ENCODE measurements at regions not wholly inside any gene's neighbourhood (a gene's known extent, or its start where the extent isn't known, plus 50 kb on each side); places are given as distances from the start of the nearest gene placed in this dataset.

- no peak overlapping the region for H3K14ac ChIP-seq (ENCODE audit: low read length)
- no peak overlapping the region for H3K9ac ChIP-seq (ENCODE audit: low read length)
- H3K18ac ChIP-seq (ENCODE audit: low read length), result no peak overlapping the region
- H3K4me2 ChIP-seq (ENCODE audit: low read length), result no peak overlapping the region
- no peak overlapping the region for H2BK12ac ChIP-seq (ENCODE audit: low read length)
- no peak overlapping the region for H4K8ac ChIP-seq (ENCODE audit: low read depth, low read length)
- no peaks in the 10 kb centered on the region for H3K4me1 ChIP-seq (ENCODE audit: control insufficient read depth in 1 of 2, insufficient read depth in 2 of 2, low read length in 2 of 2)
- H3K79me2 ChIP-seq (ENCODE audit: control insufficient read depth, insufficient read depth, low read length, poor library complexity), result no peaks in the 10 kb centered on the region
- no peak overlapping the region for H2BK120ac ChIP-seq (ENCODE audit: insufficient read depth, low read length, poor library complexity)
- no peaks in the 10 kb centered on the region for H3K36me3 ChIP-seq (ENCODE audit: control insufficient read depth in 1 of 2, insufficient read depth in 2 of 2, low read length in 2 of 2)
- H2BK5ac ChIP-seq (ENCODE audit: low read depth, low read length, poor library complexity), result no peak overlapping the region
- no CpG with 5 or more reads among the region's 1 CpG for WGBS (ENCODE audit: extremely low coverage, insufficient coverage, insufficient read length)
- no peak overlapping the region for H3K4me3 ChIP-seq (ENCODE audit: low read depth, low read length)
- H2AK5ac ChIP-seq (ENCODE audit: low read length), result no peak overlapping the region
- no peak overlapping the region for H3K23ac ChIP-seq (ENCODE audit: low read length)
- no peaks in the 10 kb centered on the region for H3K27me3 ChIP-seq (ENCODE audit: insufficient read depth, low read length)
- no peak for DNase-seq
- no peak overlapping the region for H3K27ac ChIP-seq (ENCODE audit: low read depth, low read length)
- no peak overlapping the region for H4K12ac ChIP-seq (ENCODE audit: low read depth, low read length)
- H4K91ac ChIP-seq (ENCODE audit: low read depth, low read length), result no peak overlapping the region
- H3K4ac ChIP-seq (ENCODE audit: low read depth, low read length), result no peak overlapping the region
- no peaks in the 10 kb centered on the region for H3K9me3 ChIP-seq (ENCODE audit: insufficient read depth, low read depth, low read length)
- H3K79me1 ChIP-seq (ENCODE audit: low read length), result no peaks in the 10 kb centered on the region
- no peak overlapping the region for H2AFZ ChIP-seq (ENCODE audit: insufficient read depth, low read length, poor library complexity)
These were observed 143.5 kb downstream of the CARTPT start for GRCh38 chr5:71862507-71863060.

GRCh38 chr5:71864730-71865601 is 145.9 kb downstream of the CARTPT start:
- no peak overlapping the region for H4K91ac ChIP-seq (ENCODE audit: low read depth, low read length)
- H2BK120ac ChIP-seq (ENCODE audit: insufficient read depth, low read length, poor library complexity), result no peak overlapping the region
- no peaks in the 10 kb centered on the region for H3K4me1 ChIP-seq (ENCODE audit: control insufficient read depth in 1 of 2, insufficient read depth in 2 of 2, low read length in 2 of 2)
- no peaks in the 10 kb centered on the region for H3K79me2 ChIP-seq (ENCODE audit: control insufficient read depth, insufficient read depth, low read length, poor library complexity)
- no peak overlapping the region for H3K4me3 ChIP-seq (ENCODE audit: low read depth, low read length)
- no peak overlapping the region for H4K8ac ChIP-seq (ENCODE audit: low read depth, low read length)
- WGBS (ENCODE audit: extremely low coverage, insufficient coverage, insufficient read length), result no CpG with 5 or more reads among the region's 8 CpGs
- no peak overlapping the region for H3K14ac ChIP-seq (ENCODE audit: low read length)
- no peak overlapping the region for H3K23ac ChIP-seq (ENCODE audit: low read length)
- H3K27ac ChIP-seq (ENCODE audit: low read depth, low read length), result no peak overlapping the region
- H2AFZ ChIP-seq (ENCODE audit: insufficient read depth, low read length, poor library complexity), result no peak overlapping the region
- H3K18ac ChIP-seq (ENCODE audit: low read length), result no peak overlapping the region
- H3K4me2 ChIP-seq (ENCODE audit: low read length), result no peak overlapping the region
- H3K36me3 ChIP-seq (ENCODE audit: control insufficient read depth in 1 of 2, insufficient read depth in 2 of 2, low read length in 2 of 2), result no peaks in the 10 kb centered on the region
- H3K9ac ChIP-seq (ENCODE audit: low read length), result no peak overlapping the region
- no peaks in the 10 kb centered on the region for H3K79me1 ChIP-seq (ENCODE audit: low read length)
- no peaks in the 10 kb centered on the region for H3K27me3 ChIP-seq (ENCODE audit: insufficient read depth, low read length)
- H2BK5ac ChIP-seq (ENCODE audit: low read depth, low read length, poor library complexity), result no peak overlapping the region
- no peak overlapping the region for H3K4ac ChIP-seq (ENCODE audit: low read depth, low read length)
- no peak for DNase-seq
- H3K9me3 ChIP-seq (ENCODE audit: insufficient read depth, low read depth, low read length), result no peaks in the 10 kb centered on the region
- no peak overlapping the region for H2BK12ac ChIP-seq (ENCODE audit: low read length)
- H2AK5ac ChIP-seq (ENCODE audit: low read length), result no peak overlapping the region
- no peak overlapping the region for H4K12ac ChIP-seq (ENCODE audit: low read depth, low read length)

GRCh38 chr5:71865665-71866320 is 146.7 kb downstream of the CARTPT start:
- no peak overlapping the region for H3K27ac ChIP-seq (ENCODE audit: low read depth, low read length)
- H2AK5ac ChIP-seq (ENCODE audit: low read length), result no peak overlapping the region
- H3K14ac ChIP-seq (ENCODE audit: low read length), result no peak overlapping the region
- H3K79me1 ChIP-seq (ENCODE audit: low read length), result no peaks in the 10 kb centered on the region
- H3K36me3 ChIP-seq (ENCODE audit: control insufficient read depth in 1 of 2, insufficient read depth in 2 of 2, low read length in 2 of 2), result no peaks in the 10 kb centered on the region
- no peak overlapping the region for H3K4ac ChIP-seq (ENCODE audit: low read depth, low read length)
- no peak overlapping the region for H3K4me3 ChIP-seq (ENCODE audit: low read depth, low read length)
- H2BK120ac ChIP-seq (ENCODE audit: insufficient read depth, low read length, poor library complexity), result no peak overlapping the region
- peak overlapping the region; percentile 30 for H3K9ac ChIP-seq (ENCODE audit: low read length)
- no peak overlapping the region for H4K91ac ChIP-seq (ENCODE audit: low read depth, low read length)
- no peaks in the 10 kb centered on the region for H3K27me3 ChIP-seq (ENCODE audit: insufficient read depth, low read length)
- H4K12ac ChIP-seq (ENCODE audit: low read depth, low read length), result no peak overlapping the region
- no peak overlapping the region for H4K8ac ChIP-seq (ENCODE audit: low read depth, low read length)
- H2BK5ac ChIP-seq (ENCODE audit: low read depth, low read length, poor library complexity), result no peak overlapping the region
- H3K9me3 ChIP-seq (ENCODE audit: insufficient read depth, low read depth, low read length), result no peaks in the 10 kb centered on the region
- no peaks in the 10 kb centered on the region for H3K4me1 ChIP-seq (ENCODE audit: control insufficient read depth in 1 of 2, insufficient read depth in 2 of 2, low read length in 2 of 2)
- no CpG with 5 or more reads among the region's 3 CpGs for WGBS (ENCODE audit: extremely low coverage, insufficient coverage, insufficient read length)
- H3K23ac ChIP-seq (ENCODE audit: low read length), result no peak overlapping the region
- H3K4me2 ChIP-seq (ENCODE audit: low read length), result no peak overlapping the region
- H3K18ac ChIP-seq (ENCODE audit: low read length), result no peak overlapping the region
- H2BK12ac ChIP-seq (ENCODE audit: low read length), result no peak overlapping the region
- no peak for DNase-seq
- H3K79me2 ChIP-seq (ENCODE audit: control insufficient read depth, insufficient read depth, low read length, poor library complexity), result no peaks in the 10 kb centered on the region
- no peak overlapping the region for H2AFZ ChIP-seq (ENCODE audit: insufficient read depth, low read length, poor library complexity)

GRCh38 chr5:71872311-71872864 is 153.3 kb downstream of the CARTPT start:
- H3K4me1 ChIP-seq (ENCODE audit: control insufficient read depth in 1 of 2, insufficient read depth in 2 of 2, low read length in 2 of 2), result no peaks in the 10 kb centered on the region
- no peak for DNase-seq
- H3K79me1 ChIP-seq (ENCODE audit: low read length), result no peaks in the 10 kb centered on the region
- H4K12ac ChIP-seq (ENCODE audit: low read depth, low read length), result no peak overlapping the region
- no peaks in the 10 kb centered on the region for H3K79me2 ChIP-seq (ENCODE audit: control insufficient read depth, insufficient read depth, low read length, poor library complexity)
- H4K91ac ChIP-seq (ENCODE audit: low read depth, low read length), result no peak overlapping the region
- no peak overlapping the region for H3K4me2 ChIP-seq (ENCODE audit: low read length)
- H3K14ac ChIP-seq (ENCODE audit: low read length), result no peak overlapping the region
- no peaks in the 10 kb centered on the region for H3K36me3 ChIP-seq (ENCODE audit: control insufficient read depth in 1 of 2, insufficient read depth in 2 of 2, low read length in 2 of 2)
- H2AK5ac ChIP-seq (ENCODE audit: low read length), result no peak overlapping the region
- no peaks in the 10 kb centered on the region for H3K27me3 ChIP-seq (ENCODE audit: insufficient read depth, low read length)
- no peaks in the 10 kb centered on the region for H3K9me3 ChIP-seq (ENCODE audit: insufficient read depth, low read depth, low read length)
- H3K23ac ChIP-seq (ENCODE audit: low read length), result no peak overlapping the region
- no peak overlapping the region for H2BK12ac ChIP-seq (ENCODE audit: low read length)
- H2BK5ac ChIP-seq (ENCODE audit: low read depth, low read length, poor library complexity), result no peak overlapping the region
- H3K4me3 ChIP-seq (ENCODE audit: low read depth, low read length), result no peak overlapping the region
- no peak overlapping the region for H3K4ac ChIP-seq (ENCODE audit: low read depth, low read length)
- no CpG with 5 or more reads among the region's 6 CpGs for WGBS (ENCODE audit: extremely low coverage, insufficient coverage, insufficient read length)
- H3K18ac ChIP-seq (ENCODE audit: low read length), result no peak overlapping the region
- H2BK120ac ChIP-seq (ENCODE audit: insufficient read depth, low read length, poor library complexity), result no peak overlapping the region
- H4K8ac ChIP-seq (ENCODE audit: low read depth, low read length), result no peak overlapping the region
- H2AFZ ChIP-seq (ENCODE audit: insufficient read depth, low read length, poor library complexity), result no peak overlapping the region
- no peak overlapping the region for H3K27ac ChIP-seq (ENCODE audit: low read depth, low read length)
- no peak overlapping the region for H3K9ac ChIP-seq (ENCODE audit: low read length)

Measured in trophoblast cell (in vitro differentiated cells and primary cell).